CD14-positive monocyte (primary cell): ENCODE measurements at regions not wholly inside any gene's neighbourhood (a gene's known extent, or its start where the extent isn't known, plus 50 kb on each side); places are given as distances from the start of the nearest gene placed in this dataset.
A peak's percentile ranks its signal among the peaks of the same experiment; 100 is the strongest.

Experiments used
- DNase-seq, 3 donors: peaks; one replicate each; pipeline ENCODE4 v3.0.0-alpha.2; 2011 to 2022
- H2AFZ ChIP-seq: 2 replicates; pipeline ENCODE4 v1.6.0; 2012; ENCODE audit warnings: mild to moderate bottlenecking, low read depth, low read length, inconsistent platforms; ENCODE audit not compliant: insufficient read depth, poor library complexity, severe bottlenecking
- H3K27ac ChIP-seq, 2 donors: 1 replicate in 1 of 2; 2 replicates in 1 of 2; pipeline ENCODE4 v1.5.1; 2012 to 2013; ENCODE audit warnings: low read length in 2 of 2, control low read depth in 1 of 2, inconsistent platforms in 1 of 2, low read depth in 1 of 2, mild to moderate bottlenecking in 1 of 2
- H3K27me3 ChIP-seq, 2 donors: one replicate each; pipeline versions ENCODE4 v1.6.0 to v1.6.1; 2011 to 2013; ENCODE audit warnings: low read length in 2 of 2; ENCODE audit not compliant: control insufficient read depth in 2 of 2, insufficient read depth in 2 of 2
- H3K36me3 ChIP-seq, 2 donors: replicated peaks in 1 of 2; 1 replicate in 1 of 2; 2 replicates in 1 of 2; pipeline versions ENCODE4 v1.5.1 to v1.6.1; 2012 to 2013; ENCODE audit warnings: low read length in 2 of 2, control low read depth in 1 of 2, inconsistent platforms in 1 of 2, mild to moderate bottlenecking in 1 of 2; ENCODE audit not compliant: insufficient read depth in 2 of 2, control insufficient read depth in 1 of 2
- H3K4me1 ChIP-seq, 2 donors: 1 replicate in 1 of 2; 2 replicates in 1 of 2; pipeline versions ENCODE4 v1.5.1 to v1.6.1; 2012 to 2013; ENCODE audit warnings: low read length in 2 of 2, control low read depth in 1 of 2, inconsistent platforms in 1 of 2, mild to moderate bottlenecking in 1 of 2, moderate library complexity in 1 of 2; ENCODE audit not compliant: insufficient read depth in 2 of 2, control insufficient read depth in 1 of 2
- H3K4me2 ChIP-seq: replicated peaks from 2 replicates; pipeline ENCODE3; 2012; ENCODE audit warnings: low read length, moderate library complexity, mild to moderate bottlenecking; ENCODE audit not compliant: poor library complexity, severe bottlenecking; ENCODE audit errors: extremely low read depth
- H3K4me3 ChIP-seq, 3 experiments: fragments of 200-600 bp in 1 of 3; sonication (generic) in 1 of 3; replicated peaks in 1 of 3; 1 replicate in 2 of 3; 2 replicates in 1 of 3; pipeline ENCODE4 v1.5.1; 2011 to 2013; ENCODE audit warnings: low read length in 3 of 3, mild to moderate bottlenecking in 3 of 3, control low read depth in 2 of 3, low read depth in 2 of 3, inconsistent platforms in 1 of 3, moderate library complexity in 1 of 3
- H3K79me2 ChIP-seq: 2 replicates; pipeline ENCODE4 v1.6.0; 2012; ENCODE audit warnings: mild to moderate bottlenecking, control low read depth, inconsistent platforms, low read length, moderate library complexity; ENCODE audit not compliant: insufficient read depth
- H3K9ac ChIP-seq: 2 replicates; pipeline ENCODE4 v1.6.0; 2017; ENCODE audit warnings: low read length, mild to moderate bottlenecking; ENCODE audit not compliant: insufficient read depth, poor library complexity, severe bottlenecking
- H3K9me3 ChIP-seq, 2 donors: replicated peaks in 1 of 2; 1 replicate in 1 of 2; 2 replicates in 1 of 2; pipeline versions ENCODE4 v1.5.1 to v1.6.1; 2012 to 2013; ENCODE audit warnings: low read length in 2 of 2, control low read depth in 1 of 2; ENCODE audit not compliant: control insufficient read depth in 1 of 2, insufficient read depth in 1 of 2
- H4K20me1 ChIP-seq: 2 replicates; pipeline ENCODE4 v1.6.0; 2012; ENCODE audit warnings: mild to moderate bottlenecking, low read length, control low read depth, moderate library complexity; ENCODE audit not compliant: insufficient read depth
- H3K27ac Mint-ChIP-seq, 7 donors: one replicate each; pipeline ENCODE4 v1.8.0; 2020; ENCODE audit warnings: mild to moderate bottlenecking in 7 of 7, mixed read lengths in 7 of 7, moderate library complexity in 6 of 7, inconsistent platforms in 2 of 7
- H3K27me3 Mint-ChIP-seq, 3 donors: one replicate each; pipeline ENCODE4 v1.8.0; 2021 to 2022; ENCODE audit warnings: low read depth in 3 of 3, mild to moderate bottlenecking in 3 of 3, mixed read lengths in 3 of 3, moderate library complexity in 3 of 3, inconsistent platforms in 1 of 3
- H3K36me3 Mint-ChIP-seq, 2 donors: one replicate each; pipeline ENCODE4 v1.8.0; 2020; ENCODE audit warnings: mixed read lengths in 2 of 2, inconsistent platforms in 1 of 2, mild to moderate bottlenecking in 1 of 2
- H3K4me1 Mint-ChIP-seq: one replicate; pipeline ENCODE4 v1.8.0; 2020; ENCODE audit warnings: mild to moderate bottlenecking, mixed read lengths
- H3K4me3 Mint-ChIP-seq, 2 donors: one replicate each; pipeline ENCODE4 v1.8.0; 2020; ENCODE audit warnings: mild to moderate bottlenecking in 2 of 2, mixed read lengths in 2 of 2, moderate library complexity in 1 of 2
- H3K9me3 Mint-ChIP-seq, 7 donors: one replicate each; pipeline ENCODE4 v1.8.0; 2020 to 2022; ENCODE audit warnings: mixed read lengths in 7 of 7, mild to moderate bottlenecking in 6 of 7, moderate library complexity in 6 of 7, inconsistent platforms in 2 of 7
- WGBS: methylation state at CpG from one replicate; pipeline ENCODE4 v1.1.5; 2013; ENCODE audit warnings: missing lambda C conversion rate; ENCODE audit not compliant: insufficient coverage; 5-methylcytosine and 5-hydroxymethylcytosine counted together
- intact Hi-C, 2 donors: fragments of 100-400 bp; cut with micrococcal nuclease; formaldehyde crosslinking; loops; one replicate each; pipeline versions ENCODE4 v1.15.0 to v1.15.1; 2023
- TF ChIP-seq, protein P1 (sequence below): fragments of 200-600 bp; IDR thresholded peaks from one replicate; pipeline ENCODE4 v1.8.0; 2022; ENCODE audit warnings: antibody characterized with exemption, mild to moderate bottlenecking

DNA sequence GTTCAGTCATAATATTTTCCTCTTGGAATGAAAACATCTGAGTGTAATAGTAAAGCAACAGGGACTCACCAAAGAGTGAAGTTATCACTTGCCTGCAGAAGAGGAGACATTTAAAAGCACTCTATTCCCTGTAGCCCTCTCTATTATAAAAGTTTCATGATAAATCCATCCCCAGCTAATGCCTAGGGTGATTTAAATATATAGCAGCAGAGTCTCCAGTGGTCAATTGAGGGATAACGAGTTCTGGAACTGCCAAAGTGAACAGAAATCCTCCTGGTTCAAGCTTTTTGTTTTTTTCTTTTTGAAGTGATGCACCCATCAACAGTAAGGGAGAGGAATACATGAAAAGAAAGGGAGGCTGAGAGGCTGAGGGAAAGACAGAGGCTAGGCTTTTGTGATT lies 87.3 kb downstream of the EVX1 start:
- Histone ChIP-seq H3K79me2 (no peaks in the 10 kb centered on the region), H3K9ac (no peak overlapping the region), H2AFZ (no peak overlapping the region), H3K4me3 (no peak overlapping the region), H3K27me3 (no peaks in the 10 kb centered on the region), H4K20me1 (no peaks in the 10 kb centered on the region), H3K4me2 (no peak overlapping the region), H3K27ac (no peak overlapping the region), H3K36me3 (no peaks in the 10 kb centered on the region), H3K9me3 (peaks cover 0 to 5% of the 10 kb centered on the region in 2 donors), H3K4me1 (no peaks in the 10 kb centered on the region)
- H3K36me3 Mint-ChIP-seq = no peaks in the 10 kb centered on the region
- H3K27me3 Mint-ChIP-seq = peaks cover 1 to 6% (median 5%) of the 10 kb centered on the region in 3 donors
- H3K9me3 Mint-ChIP-seq = peaks cover 0 to 19% (median 9%) of the 10 kb centered on the region in 7 donors
- no peak overlapping the region for H3K4me3 Mint-ChIP-seq
- no peak for DNase-seq
- intact Hi-C loops = loop anchor here in 1 of 2 donors (10.0 kb wide), 1 partner anchor 45 kb away; no protein-coding TSS in a partner anchor
- H3K4me1 Mint-ChIP-seq = peaks cover 5% of the 10 kb centered on the region
- no peak overlapping the region for H3K27ac Mint-ChIP-seq
- TF ChIP-seq, protein P1, sequence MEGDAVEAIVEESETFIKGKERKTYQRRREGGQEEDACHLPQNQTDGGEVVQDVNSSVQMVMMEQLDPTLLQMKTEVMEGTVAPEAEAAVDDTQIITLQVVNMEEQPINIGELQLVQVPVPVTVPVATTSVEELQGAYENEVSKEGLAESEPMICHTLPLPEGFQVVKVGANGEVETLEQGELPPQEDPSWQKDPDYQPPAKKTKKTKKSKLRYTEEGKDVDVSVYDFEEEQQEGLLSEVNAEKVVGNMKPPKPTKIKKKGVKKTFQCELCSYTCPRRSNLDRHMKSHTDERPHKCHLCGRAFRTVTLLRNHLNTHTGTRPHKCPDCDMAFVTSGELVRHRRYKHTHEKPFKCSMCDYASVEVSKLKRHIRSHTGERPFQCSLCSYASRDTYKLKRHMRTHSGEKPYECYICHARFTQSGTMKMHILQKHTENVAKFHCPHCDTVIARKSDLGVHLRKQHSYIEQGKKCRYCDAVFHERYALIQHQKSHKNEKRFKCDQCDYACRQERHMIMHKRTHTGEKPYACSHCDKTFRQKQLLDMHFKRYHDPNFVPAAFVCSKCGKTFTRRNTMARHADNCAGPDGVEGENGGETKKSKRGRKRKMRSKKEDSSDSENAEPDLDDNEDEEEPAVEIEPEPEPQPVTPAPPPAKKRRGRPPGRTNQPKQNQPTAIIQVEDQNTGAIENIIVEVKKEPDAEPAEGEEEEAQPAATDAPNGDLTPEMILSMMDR = no peak
- WGBS = no CpG with 5 or more reads among the region's 1 CpG

DNA sequence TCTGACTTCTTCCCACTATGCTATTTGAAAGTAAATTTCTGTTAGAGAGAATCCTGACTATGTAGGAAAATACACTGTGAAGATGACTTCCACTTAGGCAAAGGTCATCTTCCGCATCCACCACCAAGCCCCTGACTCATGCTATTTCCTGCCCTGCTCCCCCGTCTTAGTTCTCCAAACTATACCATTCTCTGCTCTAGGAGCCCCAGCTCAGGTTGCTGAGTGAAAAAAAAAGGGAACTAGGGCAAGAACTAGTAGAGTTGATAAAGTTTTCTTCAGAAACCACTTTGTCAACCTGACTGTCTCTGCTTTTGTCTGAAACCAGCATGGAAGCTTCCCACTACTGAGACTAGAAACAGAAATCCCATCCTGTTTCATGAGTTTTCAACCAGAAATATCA lies 96.9 kb downstream of the EVX1 start:
- H3K9me3 ChIP-seq = no peaks in the 10 kb centered on the region
- H3K4me1 ChIP-seq = peaks cover 42 to 48% of the 10 kb centered on the region in 2 donors
- peaks cover 0 to 5% (median 0%) of the 10 kb centered on the region in 7 donors for H3K9me3 Mint-ChIP-seq
- no CpG with 5 or more reads among the region's 2 CpGs for WGBS
- peak overlapping the region in 1 of 2 donors; percentile 19 for H3K4me3 Mint-ChIP-seq
- peaks cover 0 to 3% (median 0%) of the 10 kb centered on the region in 3 donors for H3K27me3 Mint-ChIP-seq
- H3K27me3 ChIP-seq = no peaks in the 10 kb centered on the region
- peak overlapping the region; percentile 52 for H3K4me2 ChIP-seq
- DNase-seq = peak; percentile 92 to 96 (median 96)
- no peaks in the 10 kb centered on the region for H3K79me2 ChIP-seq
- peak overlapping the region; percentile 82 to 93 (median 91) for H3K27ac Mint-ChIP-seq
- H3K4me3 ChIP-seq = peak overlapping the region in 1 of 3 experiments; percentile 49
- TF ChIP-seq, protein P1 = no peak
- peaks cover 39% of the 10 kb centered on the region for H3K4me1 Mint-ChIP-seq
- intact Hi-C loops = no loop called here
- H3K36me3 Mint-ChIP-seq = no peaks in the 10 kb centered on the region
- H3K27ac ChIP-seq = peak overlapping the region; percentile 61 to 89
- no peak overlapping the region for H3K9ac ChIP-seq
- H2AFZ ChIP-seq = no peak overlapping the region
- H3K36me3 ChIP-seq = no peaks in the 10 kb centered on the region
- H4K20me1 ChIP-seq = no peaks in the 10 kb centered on the region
